HG03565 (cell line): ENCODE measurements at regions not wholly inside any gene's neighbourhood (a gene's known extent, or its start where the extent isn't known, plus 50 kb on each side); places are given as distances from the start of the nearest gene placed in this dataset.
A peak's percentile ranks its signal among the peaks of the same experiment; 100 is the strongest.
"Not testable (repeated sequence)": the region's sequence is repeated elsewhere in the genome, so short reads cannot be mapped to it uniquely, and the experiment has no call there.

Experiments used
- ATAC-seq: cut with Tn5 transposase; IDR thresholded peaks from one replicate; pipeline ENCODE4 v1.9.1; 2021; ENCODE audit warnings: mild to moderate bottlenecking, moderate library complexity; ENCODE audit not compliant: unreplicated experiment

DNA sequence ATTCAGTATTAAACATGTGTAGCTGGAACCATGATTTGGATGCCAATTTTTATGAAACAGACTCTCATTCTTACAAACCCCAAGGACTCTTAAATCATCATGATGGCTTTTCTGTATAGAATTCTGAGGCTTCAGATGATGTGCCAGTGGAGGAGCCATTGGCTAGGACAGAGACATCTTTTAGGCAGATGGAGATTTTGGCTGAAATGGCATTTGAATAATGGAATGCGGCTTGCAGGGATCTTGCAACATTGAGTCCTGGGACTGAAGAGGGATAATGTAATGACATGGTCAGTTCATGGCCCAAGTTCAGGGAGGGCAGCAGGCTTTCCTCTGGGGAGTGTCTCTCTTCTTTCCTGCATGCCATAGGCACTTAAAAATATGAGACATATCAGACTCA, 172.4 kb downstream of the ABCA8 start:
- ATAC-seq = no peak

DNA sequence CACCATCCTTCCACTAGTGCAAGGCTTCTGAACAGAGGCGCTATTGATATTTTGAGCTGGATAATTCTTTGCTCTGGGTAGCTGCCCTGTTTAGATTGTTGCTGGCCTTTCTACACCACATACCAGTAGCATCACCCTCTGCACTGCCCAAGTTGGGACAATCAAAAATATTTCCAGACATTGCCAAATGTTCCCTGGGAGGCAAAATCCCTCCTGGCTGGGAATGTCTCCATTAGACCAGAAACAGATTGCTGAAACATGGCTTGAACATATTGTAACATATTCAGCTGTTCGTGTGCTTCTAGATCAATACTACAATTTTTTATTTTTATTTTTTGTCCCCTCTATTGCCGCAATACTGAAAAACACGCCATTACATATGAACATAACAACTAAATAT, 174.6 kb downstream of the ABCA8 start:
- ATAC-seq = no peak

DNA sequence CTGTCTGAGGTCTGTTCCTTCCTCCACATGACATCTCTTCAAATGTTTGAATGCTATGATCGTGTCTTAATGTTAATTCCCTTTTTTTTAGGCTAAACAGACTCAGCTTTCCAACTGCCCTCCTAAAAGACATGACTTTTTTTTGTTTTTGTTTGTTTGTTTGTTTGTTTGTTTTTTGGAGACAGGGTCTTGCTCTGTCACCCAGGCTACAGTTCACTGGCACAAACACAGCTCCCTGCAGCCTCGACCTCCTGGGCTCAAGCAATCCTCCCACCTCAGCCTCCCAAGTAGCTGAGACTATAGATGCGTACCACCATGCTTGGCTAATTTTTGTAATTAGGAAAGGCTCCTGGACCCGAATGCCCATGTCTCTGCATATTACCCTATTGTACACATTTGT, 176.5 kb downstream of the ABCA8 start:
- no peak for ATAC-seq

DNA sequence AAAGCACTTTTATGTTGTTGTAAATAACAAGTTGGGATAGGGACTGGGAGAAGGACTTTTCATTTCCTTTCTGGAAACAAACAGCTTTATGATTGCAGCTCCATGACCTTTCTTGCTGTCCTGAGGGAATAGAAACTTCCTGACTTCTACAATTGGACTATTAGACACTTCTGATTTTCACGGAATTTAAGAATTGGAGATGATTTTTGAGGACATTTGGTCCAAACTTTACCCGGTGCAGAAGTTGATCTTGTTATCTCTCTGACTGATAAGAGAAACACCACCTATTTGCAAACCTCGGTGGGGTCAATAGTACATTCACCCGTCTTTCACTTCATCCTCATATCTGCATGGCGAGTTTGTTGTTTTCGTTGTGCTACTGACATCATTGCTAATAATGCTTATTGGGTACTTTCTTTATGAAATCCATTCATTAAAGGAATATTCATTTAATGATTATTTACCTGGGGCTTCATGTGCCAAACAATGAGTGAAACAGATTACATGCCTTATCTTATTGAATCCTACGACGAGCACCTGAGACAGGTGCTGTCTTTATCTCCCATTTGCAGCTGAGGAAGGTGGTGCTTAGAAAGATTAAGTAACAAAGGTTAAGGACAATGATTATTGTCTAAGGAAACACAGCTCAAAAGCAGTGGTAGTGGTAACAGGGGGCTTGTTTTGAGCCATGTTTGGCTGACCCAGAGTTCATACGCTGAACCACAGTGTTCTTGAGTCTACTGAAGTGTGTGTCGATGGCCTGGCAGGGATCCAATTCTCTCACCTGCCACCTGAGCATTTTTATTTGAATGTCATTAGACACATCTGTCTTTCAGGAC, 176.9 kb upstream of the FAM20A start:
- no peak for ATAC-seq

DNA sequence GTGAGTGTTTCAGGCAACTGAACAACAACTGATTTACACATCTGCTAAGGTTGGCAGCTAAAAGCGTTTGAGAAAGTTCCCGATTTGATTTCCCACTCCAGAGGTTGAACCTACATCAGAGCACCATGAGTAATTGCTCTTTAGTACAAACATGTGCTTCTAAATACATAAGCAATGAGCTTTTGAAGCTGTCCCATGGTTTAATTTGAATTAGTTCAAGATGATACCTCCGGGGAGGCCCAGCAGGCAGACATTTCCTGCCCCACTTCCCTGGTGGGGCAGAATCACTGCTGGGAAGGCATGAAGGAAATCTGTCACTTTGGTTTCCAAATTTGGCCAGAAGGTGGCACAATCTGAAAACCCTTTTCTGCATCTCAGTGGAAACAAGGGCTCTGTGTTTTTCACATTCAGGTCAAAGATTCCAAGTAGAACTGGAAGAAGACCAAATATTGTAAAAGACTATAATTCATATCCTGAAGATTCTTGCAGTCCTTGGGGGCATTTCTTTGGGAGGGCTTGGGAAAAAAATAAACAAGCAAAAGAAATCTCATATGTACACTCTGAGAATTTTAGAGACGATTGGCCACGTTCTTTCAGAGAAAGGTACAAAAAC, 176.2 kb upstream of the FAM20A start:
- ATAC-seq = no peak

DNA sequence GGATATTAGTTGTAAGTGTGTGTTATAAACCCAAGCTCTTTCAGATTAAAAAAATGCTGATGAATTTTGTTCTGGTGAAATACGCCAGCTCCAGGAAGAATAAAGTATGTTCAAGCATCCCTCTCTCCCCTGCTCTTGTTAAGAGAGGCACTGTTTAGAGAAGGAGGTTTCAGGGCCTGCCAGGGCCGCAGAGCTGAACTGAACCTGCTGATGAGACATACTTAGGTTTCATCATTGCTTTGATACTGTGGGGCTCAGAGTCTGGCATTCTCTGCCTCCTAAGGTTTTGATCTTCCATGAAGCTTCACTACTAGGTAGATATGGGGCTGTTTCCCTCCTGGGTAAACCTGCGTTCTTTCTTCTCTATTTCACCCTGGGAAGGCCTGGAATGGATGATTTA, 175.3 kb upstream of the FAM20A start:
- ATAC-seq = no peak

DNA sequence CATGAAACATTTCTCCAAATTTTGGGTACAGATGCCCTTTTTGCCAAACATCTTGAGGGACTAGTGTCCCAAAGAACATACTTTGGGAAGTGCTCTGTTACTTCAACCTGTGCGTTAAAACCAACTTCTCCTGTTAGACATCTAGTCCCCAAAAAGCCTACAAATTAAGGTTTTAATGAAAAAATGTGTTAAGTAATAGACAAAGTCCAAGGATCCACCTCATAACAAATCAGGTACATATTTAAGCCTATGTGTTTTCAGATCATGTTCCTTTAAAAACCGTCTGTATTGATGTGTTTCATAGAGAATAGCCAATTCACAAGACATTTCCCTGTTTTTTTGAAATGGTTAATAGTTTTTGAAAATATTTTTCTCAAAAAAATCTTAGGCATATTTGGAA, 174.8 kb upstream of the FAM20A start:
- ATAC-seq = no peak

DNA sequence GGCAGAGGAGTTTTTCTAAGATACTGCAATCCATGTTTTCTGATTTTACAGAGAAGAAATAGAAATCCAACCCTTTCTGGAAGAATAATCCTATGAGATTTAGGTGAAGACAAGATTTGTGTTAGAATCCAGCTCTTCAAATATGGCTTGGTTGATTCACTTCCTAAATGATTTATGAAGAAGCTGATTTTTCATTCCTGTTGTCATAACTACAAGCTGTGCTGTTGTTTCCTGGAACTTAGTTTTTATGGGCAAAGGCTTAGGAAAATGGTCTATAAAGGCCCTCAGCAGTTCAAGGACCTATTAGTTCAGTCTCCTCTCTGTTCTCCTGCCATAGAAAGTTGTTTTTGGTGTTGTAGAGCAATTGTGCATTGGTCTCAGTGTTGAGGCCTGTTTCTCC, 174.2 kb upstream of the FAM20A start:
- no peak for ATAC-seq

DNA sequence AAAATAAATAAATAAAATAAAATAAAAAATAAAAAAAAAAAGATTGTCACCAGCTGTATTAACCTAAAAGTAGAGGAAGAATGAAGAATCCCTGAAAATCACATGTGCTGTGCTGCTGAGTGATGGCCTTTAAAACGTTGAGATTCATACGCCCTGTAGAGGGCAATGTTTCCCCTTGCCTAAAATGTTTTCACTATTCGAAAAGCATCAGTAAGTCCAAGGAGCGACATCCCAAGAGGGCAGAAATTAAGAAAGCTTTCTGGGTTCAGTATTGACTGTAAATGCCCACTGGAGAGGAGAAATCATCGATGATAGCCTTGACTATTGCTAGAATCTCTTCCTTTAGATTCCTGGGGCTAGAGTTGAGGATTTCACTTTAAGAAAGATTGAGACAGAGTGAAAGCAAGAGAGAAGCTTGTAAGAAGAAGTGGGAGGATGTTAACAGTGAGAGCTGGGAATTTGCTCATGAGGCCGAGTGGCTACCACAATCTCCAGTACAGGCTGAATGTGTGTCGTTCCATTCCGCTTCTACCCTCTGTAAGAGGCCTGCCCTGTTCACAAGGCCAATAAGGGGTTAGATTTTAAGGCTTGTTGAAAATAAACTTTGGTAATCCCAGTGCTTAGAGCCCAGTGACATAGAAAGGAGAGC, 170.8 kb upstream of the FAM20A start:
- ATAC-seq = peak; percentile 49

DNA sequence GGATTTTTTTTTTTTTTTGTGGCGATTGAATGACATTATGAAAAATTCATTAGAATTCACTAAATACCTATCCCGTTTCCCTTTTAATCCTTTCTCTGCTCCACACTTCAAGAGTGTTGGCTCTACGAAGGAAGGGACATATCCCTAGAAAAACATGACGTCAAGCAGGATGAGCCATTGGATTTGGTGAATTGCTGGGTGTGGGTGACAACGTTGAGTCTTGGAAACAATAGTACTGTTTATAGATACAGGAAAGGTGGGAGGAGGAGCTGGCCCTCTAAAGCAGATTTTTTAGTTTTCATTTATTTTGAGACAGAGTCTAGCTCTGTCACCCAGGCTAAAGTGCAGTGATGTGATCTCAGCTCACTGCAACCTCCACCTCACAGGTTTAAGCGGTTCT, 167.6 kb upstream of the FAM20A start:
- no peak for ATAC-seq

DNA sequence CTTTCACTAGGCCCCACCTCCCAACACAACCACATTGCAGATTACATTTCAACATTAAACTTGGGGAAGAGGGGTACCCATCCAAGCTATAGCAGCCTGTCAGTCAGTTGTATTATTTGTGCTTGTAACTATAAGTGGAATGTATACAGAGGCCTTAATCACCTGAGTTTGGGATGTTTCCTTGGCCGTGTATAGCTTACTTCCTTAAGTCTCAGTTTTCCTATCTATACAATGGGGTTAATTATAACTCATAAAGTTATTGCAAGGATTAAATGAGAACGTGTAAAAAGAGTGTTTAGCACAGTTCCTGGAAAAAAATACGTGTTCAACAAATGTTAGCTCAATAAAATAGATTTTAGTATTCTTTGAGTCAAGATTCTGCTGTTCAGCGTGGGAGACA, 165.5 kb upstream of the FAM20A start:
- no peak for ATAC-seq

DNA sequence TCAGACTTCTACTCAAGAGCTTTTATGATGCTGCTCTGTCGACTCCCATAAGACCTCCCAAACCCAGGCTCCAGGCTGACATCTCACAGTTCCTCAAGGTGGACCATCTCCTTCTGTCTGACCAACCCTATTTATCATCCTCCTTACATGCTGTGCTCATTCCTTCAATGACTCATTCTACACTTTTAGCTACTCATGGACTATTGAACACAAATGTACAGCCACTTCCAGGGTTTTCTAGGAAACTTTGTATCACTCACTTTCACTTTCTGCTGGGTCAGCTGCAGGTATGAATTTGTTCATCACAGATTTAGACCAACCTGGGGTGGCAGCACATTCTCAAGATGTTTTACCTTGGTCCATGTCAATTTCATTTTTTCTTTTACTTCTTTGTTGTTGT, 162.4 kb upstream of the FAM20A start:
- ATAC-seq = no peak

DNA sequence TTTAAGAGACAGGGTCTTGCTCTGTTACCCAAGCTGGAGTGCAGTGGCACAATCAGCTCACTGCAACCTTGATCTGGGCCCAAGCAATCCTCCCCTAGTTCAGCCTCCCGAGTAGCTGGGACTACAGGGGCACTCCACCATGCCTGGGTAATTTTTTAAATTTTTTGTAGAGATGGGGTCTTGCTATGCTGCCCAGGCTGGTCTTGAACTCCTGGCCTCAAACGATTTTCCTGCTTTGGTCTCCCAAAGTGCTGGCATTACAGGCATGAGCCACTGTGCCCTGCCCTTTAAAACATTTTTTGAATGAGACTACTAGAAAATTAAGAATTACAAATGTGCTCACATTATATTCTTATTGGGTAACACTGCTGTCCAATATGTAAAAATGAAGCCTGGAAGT, 161.7 kb upstream of the FAM20A start:
- no peak for ATAC-seq

DNA sequence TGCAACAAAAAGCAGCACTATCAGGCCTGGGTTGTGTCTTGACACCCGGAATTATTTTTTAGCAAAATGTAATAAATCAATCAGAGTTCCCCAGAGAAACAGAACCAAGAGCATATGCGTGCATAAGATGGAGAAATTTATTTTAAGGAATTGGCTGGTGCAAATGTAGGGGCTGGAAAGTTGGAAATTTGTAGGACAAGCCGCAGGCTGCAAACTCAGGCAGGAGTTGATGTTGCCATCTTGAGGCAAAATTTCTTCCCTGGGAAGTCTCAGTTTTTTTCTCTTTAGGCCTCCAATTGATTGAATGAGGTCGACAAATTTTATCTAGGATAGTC, 158.9 kb upstream of the FAM20A start:
- ATAC-seq = no peak

DNA sequence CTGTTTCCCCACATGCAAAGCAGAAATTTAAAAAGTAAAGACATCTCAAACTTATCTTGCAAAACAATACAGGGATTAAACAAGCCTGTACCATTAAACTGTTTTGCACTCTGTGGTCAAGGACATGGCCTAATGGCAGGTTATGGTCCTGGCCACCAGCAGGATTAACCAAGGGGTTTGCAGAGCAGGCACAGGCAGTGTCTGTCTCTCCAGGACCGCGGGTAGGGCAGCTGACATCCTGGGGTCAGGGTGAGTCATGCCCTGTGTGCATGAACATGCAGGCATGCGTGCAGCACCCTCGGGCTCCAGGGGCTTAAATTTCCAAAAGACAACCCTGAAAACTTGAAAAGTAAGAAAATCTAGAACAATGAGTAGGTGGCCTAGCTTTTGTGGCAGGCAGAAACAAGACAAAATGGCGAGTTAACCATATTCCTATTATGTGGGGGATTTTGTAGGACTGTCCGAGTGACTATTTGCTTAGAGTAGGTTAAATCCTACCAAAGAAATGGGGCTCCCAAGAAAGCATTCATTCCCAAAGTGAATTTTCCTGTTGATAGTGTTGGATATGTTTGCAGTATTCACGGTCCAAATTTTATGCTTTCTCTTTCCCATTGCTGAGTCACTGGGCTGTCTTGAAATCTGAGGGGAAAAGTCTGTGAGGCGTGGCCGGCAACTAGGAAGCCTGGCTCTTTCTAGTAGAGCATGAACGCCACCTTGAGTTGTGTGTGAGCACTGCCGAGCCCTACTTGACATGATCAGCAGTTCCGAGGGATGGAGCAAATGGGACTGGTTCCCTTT, 158.4 kb upstream of the FAM20A start:
- peak; percentile 80 for ATAC-seq

DNA sequence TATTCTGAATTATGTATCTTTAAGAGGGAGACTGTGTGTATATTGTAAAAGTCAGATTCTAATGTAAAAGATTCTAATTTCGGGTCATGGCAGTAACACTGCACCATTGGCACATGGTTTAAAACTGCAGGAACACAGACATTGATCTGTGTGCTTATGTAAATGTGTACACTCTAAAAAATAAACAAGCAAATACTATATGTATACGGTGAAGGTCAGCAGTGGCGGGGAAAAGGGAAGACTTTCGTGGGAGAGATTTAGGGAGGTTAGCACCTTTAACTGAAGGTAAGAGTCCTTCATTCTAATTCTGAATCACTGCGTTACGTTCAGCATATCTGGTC, 157.8 kb upstream of the FAM20A start:
- no peak for ATAC-seq

DNA sequence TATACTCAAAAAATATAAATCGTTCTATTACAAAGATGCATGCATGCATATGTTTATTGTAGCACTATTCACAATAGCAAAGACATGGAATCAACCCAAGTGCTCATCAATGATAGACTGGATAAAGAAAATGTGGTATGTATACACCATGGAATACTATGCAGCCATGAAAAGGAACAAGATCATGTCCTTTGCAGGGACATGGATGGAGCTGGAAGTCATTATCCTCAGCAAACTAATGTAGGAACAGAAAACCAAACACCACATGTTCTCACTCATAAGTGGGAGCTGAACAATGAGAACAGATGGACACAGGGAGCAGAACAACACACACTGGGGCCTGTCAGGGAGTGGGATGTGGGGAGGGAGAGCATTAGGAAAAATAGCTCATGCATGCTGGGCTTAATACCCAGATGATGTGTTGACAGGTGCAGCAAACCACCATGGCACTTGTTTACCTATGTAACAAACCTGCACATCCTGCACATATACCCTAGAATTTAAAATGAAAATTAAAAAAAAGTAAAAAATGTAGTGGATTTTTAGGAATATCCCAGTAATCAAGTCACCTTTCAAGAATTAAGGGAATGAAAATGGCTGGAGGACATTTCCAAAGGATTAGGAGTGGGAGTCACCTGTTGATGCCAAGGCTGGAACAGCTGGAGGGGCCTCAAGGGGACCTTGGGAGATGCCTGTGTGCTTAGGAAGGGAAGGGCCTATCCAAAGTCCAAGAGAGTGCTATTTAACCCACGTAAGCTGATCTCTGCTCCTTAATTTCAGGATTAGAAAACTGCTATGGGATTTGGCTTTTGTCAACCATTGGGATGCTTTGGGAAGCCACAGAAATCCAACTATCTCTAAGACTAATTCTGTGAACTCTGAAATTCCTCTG, 156.9 kb upstream of the FAM20A start:
- not testable (repeated sequence) for ATAC-seq

DNA sequence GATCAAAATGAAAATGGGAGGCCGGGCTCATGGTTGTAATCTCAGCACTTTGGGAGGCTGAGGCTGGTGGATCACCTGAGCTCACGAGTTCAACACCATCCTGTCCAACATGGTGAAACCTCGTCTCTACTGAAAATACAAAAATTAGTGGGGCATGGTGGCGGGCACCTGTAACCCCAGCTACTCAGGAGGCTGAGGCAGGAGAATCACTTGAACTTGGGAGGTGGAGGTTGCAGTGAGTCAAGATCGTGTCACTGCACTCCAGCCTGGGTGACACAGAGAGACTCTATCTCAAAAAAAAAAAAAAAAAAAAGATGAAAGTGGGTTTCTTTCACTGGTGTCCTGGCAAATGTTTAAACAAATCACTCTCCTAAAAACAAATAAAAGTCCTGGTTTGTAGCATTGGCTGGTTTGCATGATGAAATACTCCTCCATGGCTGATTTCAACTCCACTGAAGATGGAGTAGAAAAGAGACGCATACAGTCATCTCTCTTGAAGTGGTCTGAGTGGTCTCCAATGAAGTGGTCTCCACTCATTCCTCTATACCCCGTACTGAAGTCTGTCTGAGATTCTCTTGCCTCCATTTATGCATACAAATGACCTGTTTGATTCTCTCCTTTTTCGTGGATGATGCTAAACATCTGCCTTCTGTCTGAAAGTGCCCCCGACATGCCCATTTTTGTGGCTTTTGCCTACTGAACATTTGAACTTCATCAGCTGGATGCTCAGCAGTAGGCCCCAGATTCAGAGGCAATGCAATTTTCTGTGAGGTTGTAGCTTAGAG, 153.0 kb upstream of the FAM20A start:
- no peak for ATAC-seq

DNA sequence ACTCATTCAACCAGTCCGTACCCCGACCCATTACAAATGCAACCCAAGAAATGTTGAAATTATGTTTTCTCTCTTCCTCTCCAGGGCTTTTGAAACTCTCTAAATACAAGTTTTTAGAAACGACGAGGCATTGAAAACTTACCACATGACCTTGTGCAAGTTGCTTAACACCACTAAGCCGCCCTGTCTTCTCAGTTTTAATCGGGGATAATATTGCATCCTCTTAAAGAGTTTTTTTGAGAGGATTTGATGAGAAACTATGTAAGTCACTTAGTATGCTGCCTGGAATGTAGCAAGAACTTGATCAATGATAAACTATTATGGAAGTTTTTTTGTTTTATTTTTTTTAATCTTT, 149.0 kb upstream of the FAM20A start:
- no peak for ATAC-seq
